HEK293T (cell line): ENCODE measurements at regions not wholly inside any gene's neighbourhood (a gene's known extent, or its start where the extent isn't known, plus 50 kb on each side); places are given as distances from the start of the nearest gene placed in this dataset.

Experiments
- ARNT ChIP-seq: fragments of 450-650 bp; IDR thresholded peaks from 2 replicates; pipeline ENCODE4 v1.6.1; 2017; ENCODE audit warnings: mild to moderate bottlenecking
- ELF4 ChIP-seq: fragments of 450-650 bp; IDR thresholded peaks from 2 replicates; pipeline ENCODE4 v1.6.1; 2017; ENCODE audit warnings: antibody characterized with exemption
- PKNOX1 ChIP-seq: fragments of 450-650 bp; IDR thresholded peaks from 2 replicates; pipeline ENCODE4 v1.6.1; 2016

GRCh38 chr11:116314006-116314405 is 458.8 kb downstream of the BUD13 start:
- TF ChIP-seq PKNOX1: no peak
- no peak for TF ChIP-seq ELF4
- TF ChIP-seq ARNT: no peak
